Neural crest cell (in vitro differentiated cells): ENCODE measurements at regions not wholly inside any gene's neighbourhood (a gene's known extent, or its start where the extent isn't known, plus 50 kb on each side); places are given as distances from the start of the nearest gene placed in this dataset.

Experiments used
- DNase-seq: peaks from one replicate; pipeline ENCODE4 v3.0.0; 2021; ENCODE audit warnings: low read depth, mixed read lengths, low spot score
- H3K27ac Mint-ChIP-seq: one replicate; pipeline ENCODE4 v1.8.0; 2021; ENCODE audit warnings: mild to moderate bottlenecking, mixed read lengths; ENCODE audit not compliant: unreplicated experiment
- H3K27me3 Mint-ChIP-seq: 2 replicates; pipeline ENCODE4 v1.8.0; 2021; ENCODE audit warnings: low read depth, mild to moderate bottlenecking, mixed read lengths
- H3K36me3 Mint-ChIP-seq: 2 replicates; pipeline ENCODE4 v1.8.0; 2021; ENCODE audit warnings: low read depth, mild to moderate bottlenecking, mixed read lengths
- H3K4me1 Mint-ChIP-seq: 2 replicates; pipeline ENCODE4 v1.8.0; 2021; ENCODE audit warnings: mixed read lengths
- H3K4me3 Mint-ChIP-seq: one replicate; pipeline ENCODE4 v1.8.0; 2021; ENCODE audit warnings: mild to moderate bottlenecking, mixed read lengths
- H3K9me3 Mint-ChIP-seq: 2 replicates; pipeline ENCODE4 v1.8.0; 2021; ENCODE audit warnings: mixed read lengths
- CTCF ChIP-seq: fragments of 200-600 bp; sonication (generic); conservative IDR thresholded peaks from 2 replicates; pipeline ENCODE4 v1.5.0; 2021; ENCODE audit warnings: antibody characterized with exemption, mild to moderate bottlenecking

- no peak overlapping the region for H3K4me3 Mint-ChIP-seq
- H3K27me3 Mint-ChIP-seq: no peaks in the 10 kb centered on the region
- DNase-seq: no peak
- H3K36me3 Mint-ChIP-seq: no peaks in the 10 kb centered on the region
- H3K4me1 Mint-ChIP-seq: no peaks in the 10 kb centered on the region
- H3K27ac Mint-ChIP-seq: no peak overlapping the region
- H3K9me3 Mint-ChIP-seq: no peaks in the 10 kb centered on the region
- TF ChIP-seq CTCF: no peak
These were observed 354.0 kb upstream of the KITLG start for GRCh38 chr12:88934163-88934747.

GRCh38 chr12:88932457-88932856, 352.2 kb upstream of the KITLG start:
- H3K27ac Mint-ChIP-seq: no peak overlapping the region
- no peak for TF ChIP-seq CTCF
- H3K9me3 Mint-ChIP-seq: no peaks in the 10 kb centered on the region
- H3K27me3 Mint-ChIP-seq: no peaks in the 10 kb centered on the region
- no peak overlapping the region for H3K4me3 Mint-ChIP-seq
- no peak for DNase-seq
- H3K4me1 Mint-ChIP-seq: no peaks in the 10 kb centered on the region
- H3K36me3 Mint-ChIP-seq: no peaks in the 10 kb centered on the region

GRCh38 chr12:88931598-88931997, 351.3 kb upstream of the KITLG start:
- H3K36me3 Mint-ChIP-seq: no peaks in the 10 kb centered on the region
- no peak overlapping the region for H3K4me3 Mint-ChIP-seq
- no peak overlapping the region for H3K27ac Mint-ChIP-seq

GRCh38 chr12:88925454-88925853, 345.2 kb upstream of the KITLG start:
- H3K4me3 Mint-ChIP-seq: no peak overlapping the region
- peaks cover 10% of the 10 kb centered on the region for H3K4me1 Mint-ChIP-seq
- no peak for TF ChIP-seq CTCF
- H3K27ac Mint-ChIP-seq: no peak overlapping the region
- no peaks in the 10 kb centered on the region for H3K27me3 Mint-ChIP-seq
- no peaks in the 10 kb centered on the region for H3K9me3 Mint-ChIP-seq
- DNase-seq: no peak
- no peaks in the 10 kb centered on the region for H3K36me3 Mint-ChIP-seq

More at GRCh38 chr12:88931598-88931997, 351.3 kb upstream of the KITLG start:
- Mint-ChIP-seq H3K9me3 (no peaks in the 10 kb centered on the region), H3K4me1 (no peaks in the 10 kb centered on the region), H3K27me3 (no peaks in the 10 kb centered on the region)
- TF ChIP-seq CTCF: no peak
- DNase-seq: no peak

GRCh38 chr12:88924162-88924561, 343.9 kb upstream of the KITLG start:
- Mint-ChIP-seq H3K27ac (no peak overlapping the region), H3K9me3 (peaks cover 2% of the 10 kb centered on the region), H3K4me3 (no peak overlapping the region), H3K4me1 (peaks cover 13% of the 10 kb centered on the region), H3K36me3 (no peaks in the 10 kb centered on the region), H3K27me3 (no peaks in the 10 kb centered on the region)
- TF ChIP-seq CTCF: no peak
- no peak for DNase-seq
